NOMO-1 (cell line): ENCODE measurements at regions not wholly inside any gene's neighbourhood (a gene's known extent, or its start where the extent isn't known, plus 50 kb on each side); places are given as distances from the start of the nearest gene placed in this dataset.
A peak's percentile ranks its signal among the peaks of the same experiment; 100 is the strongest.

Experiments used
- DNase-seq, 2 experiments: peaks; one replicate each; lab custom pipeline; 2025; ENCODE audit not compliant: unreplicated experiment in 2 of 2; lab: John Stamatoyannopoulos, UW

- DNase-seq: no peak
Measured at GRCh38 chr3:161794551-161794950, 297.9 kb downstream of the OTOL1 start.

- no peak for DNase-seq
Measured at GRCh38 chr3:161796312-161796711, 299.7 kb downstream of the OTOL1 start.

- DNase-seq: no peak
Measured at GRCh38 chr3:161796780-161797179, 300.2 kb downstream of the OTOL1 start.

GRCh38 chr3:161798016-161798415, 301.4 kb downstream of the OTOL1 start:
- no peak for DNase-seq

- DNase-seq: no peak
Measured at GRCh38 chr3:161800985-161801559, 304.5 kb downstream of the OTOL1 start.

- DNase-seq: no peak
Measured at GRCh38 chr3:161818106-161818505, 321.5 kb downstream of the OTOL1 start.

GRCh38 chr3:161821591-161821990, 325.0 kb downstream of the OTOL1 start:
- no peak for DNase-seq

GRCh38 chr3:161822291-161822690, 325.7 kb downstream of the OTOL1 start:
- DNase-seq: no peak

GRCh38 chr3:161823910-161824309, 327.3 kb downstream of the OTOL1 start:
- no peak for DNase-seq

- no peak for DNase-seq
Measured at GRCh38 chr3:161838021-161838420, 341.4 kb downstream of the OTOL1 start.

GRCh38 chr3:161848376-161848775, 351.8 kb downstream of the OTOL1 start:
- DNase-seq: no peak

- DNase-seq: peak; percentile 7 to 26
Measured at GRCh38 chr3:161851941-161852566, 355.4 kb downstream of the OTOL1 start.

GRCh38 chr3:161852744-161853143, 356.1 kb downstream of the OTOL1 start:
- no peak for DNase-seq

- DNase-seq: peak; percentile 1 to 13
Measured at GRCh38 chr3:161854232-161854771, 357.7 kb downstream of the OTOL1 start.

- no peak for DNase-seq
Measured at GRCh38 chr3:161859057-161859456, 362.4 kb downstream of the OTOL1 start.

GRCh38 chr3:161859865-161860450, 363.4 kb downstream of the OTOL1 start:
- no peak for DNase-seq

GRCh38 chr3:161863775-161864174, 367.2 kb downstream of the OTOL1 start:
- DNase-seq: no peak

GRCh38 chr3:161866176-161866575, 369.6 kb downstream of the OTOL1 start:
- no peak for DNase-seq

GRCh38 chr3:161875483-161875882, 378.9 kb downstream of the OTOL1 start:
- no peak for DNase-seq

- no peak for DNase-seq
Measured at GRCh38 chr3:161879470-161879869, 382.9 kb downstream of the OTOL1 start.

- no peak for DNase-seq
Measured at GRCh38 chr3:161884830-161885229, 388.2 kb downstream of the OTOL1 start.

- DNase-seq: no peak
Measured at GRCh38 chr3:161890147-161890625, 393.6 kb downstream of the OTOL1 start.
